IMR-90 (cell line): ENCODE measurements at regions not wholly inside any gene's neighbourhood (a gene's known extent, or its start where the extent isn't known, plus 50 kb on each side); places are given as distances from the start of the nearest gene placed in this dataset.

ENCODE experiments used
- ATAC-seq: fragments of 200-7000 bp; cut with Tn5 transposase; 2 replicates; pipeline ENCODE4 v1.9.1; 2020; ENCODE audit warnings: low read depth, mild to moderate bottlenecking, moderate library complexity
- BruUV-seq: library from RNA; stranded (reverse); fragments of 400-500 nt; replicated peaks from 2 replicates; lab custom pipeline; 2021; lab: Mats Ljungman, UMichigan
- CTCF ChIA-PET: fragments of 300-600 bp; formaldehyde crosslinking; extraction: SDS; loops from one replicate; lab custom pipeline; 2021; ENCODE audit warnings: antibody characterized with exemption; lab: Yijun Ruan, JAX
- POLR2A ChIA-PET: fragments of 300-600 bp; sonication (Branson Sonifier 250); formaldehyde crosslinking; loops from one replicate; lab custom pipeline; 2022; ENCODE audit warnings: antibody characterized with exemption; ENCODE audit not compliant: unreplicated experiment; lab: Charles Lee
- DNase-seq: peaks from one replicate; pipeline ENCODE4 v3.0.0; 2013
- H2AFZ ChIP-seq: replicated peaks from 2 replicates; pipeline ENCODE3; 2013; ENCODE audit warnings: low read length, mild to moderate bottlenecking; ENCODE audit not compliant: poor library complexity
- H2AK5ac ChIP-seq: 2 replicates; pipeline ENCODE4 v1.6.1; 2013; ENCODE audit warnings: low read depth, low read length, inconsistent platforms
- H2AK9ac ChIP-seq: replicated peaks from 2 replicates; pipeline ENCODE3; 2013; ENCODE audit warnings: mild to moderate bottlenecking, low read depth, low read length, moderate library complexity; ENCODE audit not compliant: poor library complexity
- H2BK120ac ChIP-seq: 2 replicates; pipeline ENCODE4 v1.6.1; 2013; ENCODE audit warnings: low read depth, low read length, inconsistent platforms
- H2BK15ac ChIP-seq: 3 replicates; pipeline ENCODE4 v1.6.1; 2013; ENCODE audit warnings: low read depth, low read length, inconsistent platforms
- H2BK20ac ChIP-seq: 2 replicates; pipeline ENCODE4 v1.6.1; 2013; ENCODE audit warnings: low read depth, mild to moderate bottlenecking, inconsistent platforms, low read length, moderate library complexity
- H2BK5ac ChIP-seq: 2 replicates; pipeline ENCODE4 v1.6.1; 2013; ENCODE audit warnings: mild to moderate bottlenecking, low read depth, low read length, inconsistent platforms; ENCODE audit not compliant: poor library complexity, severe bottlenecking
- H3K14ac ChIP-seq: replicated peaks from 2 replicates; pipeline ENCODE4 v1.6.1; 2013; ENCODE audit warnings: low read depth, low read length, inconsistent platforms
- H3K18ac ChIP-seq: 2 replicates; pipeline ENCODE4 v1.6.1; 2013; ENCODE audit warnings: low read depth, low read length, control low read depth
- H3K23ac ChIP-seq: 2 replicates; pipeline ENCODE4 v1.6.1; 2013; ENCODE audit warnings: low read depth, low read length, inconsistent platforms
- H3K27ac ChIP-seq: 2 replicates; pipeline ENCODE4 v1.5.1; 2013; ENCODE audit warnings: mild to moderate bottlenecking, control low read depth, low read length; ENCODE audit not compliant: insufficient read depth
- H3K27me3 ChIP-seq: 2 replicates; pipeline ENCODE4 v1.6.1; 2013; ENCODE audit warnings: low read length; ENCODE audit not compliant: control insufficient read depth, insufficient read depth
- H3K36me3 ChIP-seq: 2 replicates; pipeline ENCODE4 v1.6.1; 2013; ENCODE audit warnings: low read length, mixed read lengths; ENCODE audit not compliant: control insufficient read depth, insufficient read depth
- H3K4ac ChIP-seq: 2 replicates; pipeline ENCODE4 v1.6.1; 2013; ENCODE audit warnings: low read depth, low read length, inconsistent platforms
- H3K4me1 ChIP-seq: 2 replicates; pipeline ENCODE4 v1.6.1; 2013; ENCODE audit warnings: low read length, mixed read lengths; ENCODE audit not compliant: control insufficient read depth, insufficient read depth
- H3K4me2 ChIP-seq: 2 replicates; pipeline ENCODE4 v1.6.1; 2013; ENCODE audit warnings: low read depth, mild to moderate bottlenecking, control low read depth, low read length, moderate library complexity
- H3K4me3 ChIP-seq: 2 replicates; pipeline ENCODE4 v1.5.1; 2013; ENCODE audit warnings: low read depth, mild to moderate bottlenecking, control low read depth, low read length, moderate library complexity; ENCODE audit not compliant: insufficient read depth
- H3K56ac ChIP-seq: 2 replicates; pipeline ENCODE4 v1.6.1; 2013; ENCODE audit warnings: low read length, inconsistent platforms; ENCODE audit not compliant: insufficient read depth; ENCODE audit errors: extremely low read depth
- H3K79me1 ChIP-seq, 2 experiments: 2 replicates each; pipeline ENCODE4 v1.6.1; 2013; ENCODE audit warnings: low read length in 2 of 2, inconsistent platforms in 1 of 2, low read depth in 1 of 2
- H3K9ac ChIP-seq: 2 replicates; pipeline ENCODE4 v1.6.1; 2013; ENCODE audit warnings: low read depth, low read length, control low read depth
- H3K9me1 ChIP-seq: 2 replicates; pipeline ENCODE4 v1.6.1; 2013; ENCODE audit warnings: low read length, inconsistent platforms; ENCODE audit not compliant: insufficient read depth
- H3K9me3 ChIP-seq: 2 replicates; pipeline ENCODE4 v1.6.1; 2013; ENCODE audit warnings: low read length; ENCODE audit not compliant: control insufficient read depth, insufficient read depth
- H4K20me1 ChIP-seq: 2 replicates; pipeline ENCODE4 v1.6.1; 2013; ENCODE audit warnings: low read length, inconsistent platforms; ENCODE audit not compliant: insufficient read depth
- H4K5ac ChIP-seq: 2 replicates; pipeline ENCODE4 v1.6.1; 2013; ENCODE audit warnings: mild to moderate bottlenecking, low read depth, low read length, control low read depth
- H4K8ac ChIP-seq, 2 experiments: 2 replicates each; pipeline ENCODE4 v1.6.1; 2013; ENCODE audit warnings: low read depth in 2 of 2, low read length in 2 of 2, control low read depth in 1 of 2, inconsistent platforms in 1 of 2
- H4K91ac ChIP-seq: 2 replicates; pipeline ENCODE4 v1.6.1; 2013; ENCODE audit warnings: low read depth, low read length, inconsistent platforms; ENCODE audit not compliant: insufficient read depth
- CHD1 ChIP-seq: IDR thresholded peaks from 2 replicates; pipeline ENCODE4 v1.6.1; 2012; ENCODE audit warnings: low read depth, low read length, improper control_type of control experiment
- MAFK ChIP-seq: IDR thresholded peaks from 2 replicates; pipeline ENCODE4 v1.6.1; 2012; ENCODE audit warnings: low read depth, low read length, improper control_type of control experiment
- MAZ ChIP-seq: IDR thresholded peaks from 2 replicates; pipeline ENCODE4 v1.6.1; 2012; ENCODE audit warnings: low read depth, mild to moderate bottlenecking, low read length, improper control_type of control experiment, moderate library complexity, borderline replicate concordance
- NFE2L2 ChIP-seq: fragments of 150-350 bp; IDR thresholded peaks from 2 replicates; pipeline ENCODE4 v1.6.1; 2016; ENCODE audit warnings: low read depth, mild to moderate bottlenecking, low read length
- RCOR1 ChIP-seq: IDR thresholded peaks from 2 replicates; pipeline ENCODE4 v1.6.1; 2012; ENCODE audit warnings: mild to moderate bottlenecking, low read length, improper control_type of control experiment; ENCODE audit not compliant: insufficient replicate concordance
- RFX5 ChIP-seq: IDR thresholded peaks from 2 replicates; pipeline ENCODE4 v1.8.0; 2012; ENCODE audit warnings: low read depth, mild to moderate bottlenecking, low read length, moderate library complexity
- WGBS, 2 experiments: methylation state at CpG; one replicate each; pipeline versions ENCODE4 v1.1.5 to v1.1.7; 2013; ENCODE audit warnings: missing lambda C conversion rate in 2 of 2; ENCODE audit not compliant: insufficient read length in 1 of 2; ENCODE audit errors: extremely low coverage in 2 of 2; 5-methylcytosine and 5-hydroxymethylcytosine counted together
- dilution Hi-C: fragments of 300-500 bp; cut with HindIII; formaldehyde crosslinking; loops from one replicate; pipeline ENCODE4 v1.14.3; 2018; ENCODE audit warnings: low sequenced_read_pairs; ENCODE audit not compliant: unreplicated experiment
- in situ Hi-C: fragments of 300-500 bp; cut with MboI; formaldehyde crosslinking; loops from 3 replicates; pipeline ENCODE4 v1.14.3; 2019; ENCODE audit warnings: low sequenced_read_pairs, inconsistent platforms, mixed read lengths
- intact Hi-C: fragments of 100-400 bp; cut with micrococcal nuclease; formaldehyde crosslinking; loops from 2 replicates; pipeline ENCODE4 v1.10.0; 2022
- TF ChIP-seq, protein P1 (sequence below): conservative IDR thresholded peaks from 2 replicates; pipeline ENCODE4 v1.5.1; 2012; ENCODE audit warnings: mild to moderate bottlenecking, low read depth, low read length, improper control_type of control experiment

DNA sequence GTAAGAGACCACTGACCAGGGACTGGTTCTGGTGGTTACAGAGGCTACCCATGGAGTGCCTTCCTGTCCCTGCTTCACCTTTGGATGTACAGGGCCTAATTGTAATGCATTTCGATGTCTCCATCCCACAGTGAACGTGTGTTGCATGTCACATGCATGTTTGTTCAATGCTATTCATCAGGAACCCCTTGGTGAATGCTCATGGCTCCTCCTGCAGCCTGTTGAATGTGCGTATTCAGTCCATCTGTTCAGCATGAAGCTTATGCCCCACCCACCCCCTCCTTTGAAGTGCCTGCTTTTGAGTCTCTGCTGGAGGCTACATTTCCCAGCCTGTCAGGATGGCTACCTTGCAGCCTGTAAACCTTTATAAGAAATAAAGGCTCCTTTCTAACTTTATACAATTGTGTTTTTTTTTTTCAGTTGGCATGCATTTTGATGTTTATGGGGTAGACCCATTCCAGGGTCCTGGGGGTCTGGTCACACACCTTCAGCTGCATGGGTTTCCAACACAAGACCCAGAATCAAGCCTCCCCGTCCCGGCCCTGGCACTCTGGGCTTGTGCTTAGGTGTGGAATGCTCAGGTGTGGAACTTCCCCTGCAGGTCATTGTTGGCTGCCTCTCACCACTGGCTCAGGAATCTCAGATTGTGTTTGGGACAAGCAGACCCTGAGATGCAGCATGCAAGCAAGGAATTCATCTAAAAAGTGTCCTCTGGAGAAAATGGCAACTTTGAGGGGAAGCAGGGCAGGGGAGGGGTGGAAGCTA lies 238.8 kb upstream of the HDAC4 start:
- ChIA-PET POLR2A (no interaction called here), CTCF (no interaction called here)
- TF ChIP-seq MAZ = no peak
- no peak for TF ChIP-seq RCOR1
- TF ChIP-seq NFE2L2 = no peak
- TF ChIP-seq CHD1 = no peak
- TF ChIP-seq, protein P1, sequence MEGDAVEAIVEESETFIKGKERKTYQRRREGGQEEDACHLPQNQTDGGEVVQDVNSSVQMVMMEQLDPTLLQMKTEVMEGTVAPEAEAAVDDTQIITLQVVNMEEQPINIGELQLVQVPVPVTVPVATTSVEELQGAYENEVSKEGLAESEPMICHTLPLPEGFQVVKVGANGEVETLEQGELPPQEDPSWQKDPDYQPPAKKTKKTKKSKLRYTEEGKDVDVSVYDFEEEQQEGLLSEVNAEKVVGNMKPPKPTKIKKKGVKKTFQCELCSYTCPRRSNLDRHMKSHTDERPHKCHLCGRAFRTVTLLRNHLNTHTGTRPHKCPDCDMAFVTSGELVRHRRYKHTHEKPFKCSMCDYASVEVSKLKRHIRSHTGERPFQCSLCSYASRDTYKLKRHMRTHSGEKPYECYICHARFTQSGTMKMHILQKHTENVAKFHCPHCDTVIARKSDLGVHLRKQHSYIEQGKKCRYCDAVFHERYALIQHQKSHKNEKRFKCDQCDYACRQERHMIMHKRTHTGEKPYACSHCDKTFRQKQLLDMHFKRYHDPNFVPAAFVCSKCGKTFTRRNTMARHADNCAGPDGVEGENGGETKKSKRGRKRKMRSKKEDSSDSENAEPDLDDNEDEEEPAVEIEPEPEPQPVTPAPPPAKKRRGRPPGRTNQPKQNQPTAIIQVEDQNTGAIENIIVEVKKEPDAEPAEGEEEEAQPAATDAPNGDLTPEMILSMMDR = no peak
- TF ChIP-seq RFX5 = no peak
- no peak for TF ChIP-seq MAFK
- Histone ChIP-seq H3K56ac (no peak overlapping the region), H3K79me1 (no peaks in the 10 kb centered on the region), H2AK9ac (no peak overlapping the region), H3K27me3 (no peaks in the 10 kb centered on the region), H4K91ac (no peak overlapping the region), H3K4me1 (no peaks in the 10 kb centered on the region), H3K9ac (no peak overlapping the region), H4K5ac (no peak overlapping the region), H2AK5ac (no peak overlapping the region), H3K27ac (no peak overlapping the region), H3K9me3 (peaks cover 26% of the 10 kb centered on the region), H3K23ac (no peak overlapping the region), H3K4me3 (no peak overlapping the region), H3K4ac (no peak overlapping the region), H2BK120ac (no peak overlapping the region), H2BK5ac (no peak overlapping the region), H3K18ac (no peak overlapping the region), H3K4me2 (no peak overlapping the region), H3K36me3 (no peaks in the 10 kb centered on the region), H2BK20ac (no peak overlapping the region), H2BK15ac (no peak overlapping the region), H2AFZ (no peak overlapping the region), H3K9me1 (no peaks in the 10 kb centered on the region), H4K8ac (no peak overlapping the region), H4K20me1 (no peaks in the 10 kb centered on the region), H3K14ac (no peak overlapping the region)
- WGBS, 2 experiments = 48% methylated on average over 3 of the region's 5 CpGs; no CpG with 5 or more reads in 1 of the 2 experiments
- BruUV-seq = no TSS peak
- ATAC-seq (no peak), DNase-seq (no peak)
- dilution Hi-C loops (no loop called here), intact Hi-C loops (no loop called here), in situ Hi-C loops (no loop called here)
